OCI-LY1 (cell line): ENCODE measurements at regions not wholly inside any gene's neighbourhood (a gene's known extent, or its start where the extent isn't known, plus 50 kb on each side); places are given as distances from the start of the nearest gene placed in this dataset.

Experiments used
- H2AFZ ChIP-seq: fragments of 200-600 bp; sonication (generic), shearing (Covaris generic); 2 replicates; pipeline ENCODE4 v1.6.0; 2014; ENCODE audit warnings: antibody characterized with exemption, mild to moderate bottlenecking, low read length
- H3F3A ChIP-seq: fragments of 200-600 bp; sonication (generic), shearing (Covaris generic); 2 replicates; pipeline ENCODE4 v1.6.0; 2014; ENCODE audit warnings: mild to moderate bottlenecking, antibody characterized with exemption, low read length, moderate library complexity; ENCODE audit not compliant: insufficient read depth
- H3K27ac ChIP-seq: fragments of 200-600 bp; sonication (generic); 2 replicates; pipeline ENCODE4 v1.5.1; 2014; ENCODE audit warnings: low read length, mixed run types, mild to moderate bottlenecking, low read depth; ENCODE audit not compliant: poor library complexity, severe bottlenecking
- H3K27me3 ChIP-seq: fragments of 200-600 bp; sonication (generic); 2 replicates; pipeline ENCODE4 v1.6.0; 2014; ENCODE audit warnings: antibody characterized with exemption, mild to moderate bottlenecking, low read length, moderate library complexity; ENCODE audit not compliant: insufficient read depth
- H3K36me3 ChIP-seq: fragments of 200-600 bp; sonication (generic); 2 replicates; pipeline ENCODE4 v1.6.1; 2014; ENCODE audit warnings: mild to moderate bottlenecking, antibody characterized with exemption, low read length, moderate library complexity, mixed read lengths; ENCODE audit not compliant: insufficient read depth
- H3K4me1 ChIP-seq: fragments of 200-600 bp; sonication (generic); 2 replicates; pipeline ENCODE4 v1.5.1; 2014; ENCODE audit warnings: mild to moderate bottlenecking, low read length, moderate library complexity; ENCODE audit not compliant: insufficient read depth, severe bottlenecking
- H3K4me2 ChIP-seq: fragments of 200-600 bp; sonication (generic), shearing (Covaris generic); 2 replicates; pipeline ENCODE4 v1.6.1; 2014; ENCODE audit warnings: low read length
- H3K4me3 ChIP-seq: fragments of 200-600 bp; sonication (generic); 2 replicates; pipeline ENCODE4 v1.5.1; 2014; ENCODE audit warnings: low read length, low read depth, mild to moderate bottlenecking, mixed read lengths; ENCODE audit not compliant: poor library complexity, severe bottlenecking
- H3K79me2 ChIP-seq: fragments of 200-600 bp; shearing (Covaris generic); 2 replicates; pipeline ENCODE4 v1.6.1; 2016; ENCODE audit warnings: mixed run types, low read length, mixed read lengths; ENCODE audit not compliant: insufficient read depth
- H3K9ac ChIP-seq: fragments of 200-600 bp; sonication (generic), shearing (Covaris generic); 2 replicates; pipeline ENCODE4 v1.6.1; 2014; ENCODE audit warnings: mild to moderate bottlenecking, low read length, mixed read lengths
- H3K9me2 ChIP-seq: fragments of 200-600 bp; sonication (generic), shearing (Covaris generic); 2 replicates; pipeline ENCODE4 v1.6.1; 2014; ENCODE audit warnings: low read depth, mild to moderate bottlenecking, low read length, mixed read lengths
- H3K9me3 ChIP-seq: fragments of 200-600 bp; shearing (Covaris generic); 2 replicates; pipeline ENCODE4 v1.6.1; 2014; ENCODE audit warnings: low read length, mixed read lengths
- H4K20me1 ChIP-seq: fragments of 200-600 bp; sonication (generic), shearing (Covaris generic); 2 replicates; pipeline ENCODE4 v1.6.0; 2016; ENCODE audit warnings: mild to moderate bottlenecking, low read length; ENCODE audit not compliant: insufficient read depth
- CTCF ChIP-seq: fragments of 200-600 bp; sonication (generic), shearing (Covaris generic); IDR thresholded peaks from 2 replicates; pipeline ENCODE4 v1.5.1; 2017; ENCODE audit warnings: mild to moderate bottlenecking, antibody characterized with exemption, low read length, moderate library complexity, mixed read lengths
- EZH2 ChIP-seq: fragments of 200-600 bp; sonication (generic), shearing (Covaris generic); IDR thresholded peaks from 2 replicates; pipeline ENCODE4 v1.8.0; 2017; ENCODE audit warnings: borderline replicate concordance, mixed run types, mild to moderate bottlenecking, antibody characterized with exemption, low read length, moderate library complexity, mixed read lengths

GRCh38 chr6:118400098-118400497, 148.0 kb upstream of the PLN start:
- Histone ChIP-seq H3K4me3 (no peak overlapping the region), H3K27ac (no peak overlapping the region), H3F3A (no peaks in the 10 kb centered on the region), H3K27me3 (no peaks in the 10 kb centered on the region), H3K9me2 (no peaks in the 10 kb centered on the region), H3K9me3 (no peaks in the 10 kb centered on the region), H3K79me2 (no peaks in the 10 kb centered on the region), H3K4me2 (no peak overlapping the region), H3K9ac (no peak overlapping the region), H3K4me1 (no peaks in the 10 kb centered on the region), H4K20me1 (no peaks in the 10 kb centered on the region), H3K36me3 (no peaks in the 10 kb centered on the region), H2AFZ (no peak overlapping the region)
- TF ChIP-seq CTCF (no peak), EZH2 (no peak)

GRCh38 chr6:118400582-118400981, 147.5 kb upstream of the PLN start:
- Histone ChIP-seq H3K4me2 (no peak overlapping the region), H3K27me3 (no peaks in the 10 kb centered on the region), H4K20me1 (no peaks in the 10 kb centered on the region), H3K36me3 (no peaks in the 10 kb centered on the region), H3K4me1 (no peaks in the 10 kb centered on the region), H3K4me3 (no peak overlapping the region), H3K79me2 (no peaks in the 10 kb centered on the region), H3K9me3 (no peaks in the 10 kb centered on the region), H3F3A (no peaks in the 10 kb centered on the region), H3K9ac (no peak overlapping the region), H3K9me2 (no peaks in the 10 kb centered on the region), H2AFZ (no peak overlapping the region), H3K27ac (no peak overlapping the region)
- TF ChIP-seq CTCF (no peak), EZH2 (no peak)

DNA sequence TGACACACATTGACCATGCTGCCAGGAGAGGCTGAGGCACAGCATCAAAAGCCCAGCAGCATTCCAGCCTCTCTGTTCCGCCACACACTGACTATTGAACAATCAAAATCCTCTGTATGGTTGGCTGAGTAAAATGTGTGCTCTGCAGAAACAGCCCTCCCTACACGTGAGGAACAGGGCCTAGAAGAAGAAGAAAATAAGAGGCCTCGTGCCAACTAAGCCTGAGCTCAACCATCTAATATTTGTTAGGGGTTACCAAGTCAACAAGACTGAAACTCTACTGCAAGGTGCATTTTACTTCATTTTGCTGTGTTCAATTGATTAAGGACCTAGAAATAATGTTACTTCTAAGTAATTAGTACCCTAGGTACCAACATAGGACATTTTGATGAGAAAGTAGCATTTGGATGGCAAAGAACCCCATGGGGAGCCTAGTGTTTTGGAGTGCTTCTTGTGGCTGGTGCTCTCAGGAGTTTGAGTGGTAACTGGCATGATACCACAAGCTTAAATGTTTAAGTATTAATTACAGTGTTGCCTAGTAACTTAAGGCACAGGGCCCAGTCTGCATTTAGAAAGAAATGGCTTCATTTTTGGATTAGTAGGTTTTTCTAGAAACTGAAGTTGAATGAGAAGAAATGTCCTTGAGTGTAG, 146.6 kb upstream of the PLN start:
- H4K20me1 ChIP-seq = no peaks in the 10 kb centered on the region
- H3K27me3 ChIP-seq = no peaks in the 10 kb centered on the region
- H3K79me2 ChIP-seq = no peaks in the 10 kb centered on the region
- H3K4me2 ChIP-seq = no peak overlapping the region
- no peak overlapping the region for H3K9ac ChIP-seq
- H3K4me1 ChIP-seq = no peaks in the 10 kb centered on the region
- no peak overlapping the region for H3K4me3 ChIP-seq
- no peaks in the 10 kb centered on the region for H3K9me3 ChIP-seq
- no peaks in the 10 kb centered on the region for H3K9me2 ChIP-seq
- H2AFZ ChIP-seq = no peak overlapping the region
- no peak overlapping the region for H3K27ac ChIP-seq
- no peaks in the 10 kb centered on the region for H3K36me3 ChIP-seq
- no peaks in the 10 kb centered on the region for H3F3A ChIP-seq
- no peak for TF ChIP-seq CTCF
- TF ChIP-seq EZH2 = no peak
